ENCODE measurements at regions not wholly inside any gene's neighbourhood (a gene's known extent, or its start where the extent isn't known, plus 50 kb on each side); places are given as distances from the start of the nearest gene placed in this dataset.

DNA sequence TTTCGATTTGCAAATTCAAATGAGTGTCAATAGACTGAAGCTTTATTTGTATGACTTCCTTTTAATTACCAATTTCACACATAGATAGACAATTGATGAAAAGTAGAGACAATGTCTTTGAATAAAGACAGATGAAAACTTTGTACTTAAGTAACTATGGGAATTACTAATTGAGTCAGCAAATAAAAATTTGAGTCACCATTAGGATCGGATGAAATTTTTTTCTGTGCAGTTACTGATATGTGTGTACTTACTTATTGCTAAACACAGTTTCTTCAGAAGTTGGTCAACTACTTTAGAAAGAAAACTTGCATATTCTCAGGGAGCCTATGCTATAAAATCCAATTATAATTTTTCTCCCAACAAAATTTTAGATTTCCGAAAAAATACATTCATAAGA, 224.9 kb upstream of the SLC16A7 start:
- TF ChIP-seq ZBTB26 (CRISPR knock-in tag; IDR thresholded peaks at IDR 0.05; ENCODE audit: borderline replicate concordance) (no peak), POLR2AphosphoS5 (IDR thresholded peaks at IDR 0.05; ENCODE audit: low read depth, low read length) (no peak), ZFP91 (CRISPR knock-in tag; IDR thresholded peaks at IDR 0.05; ENCODE audit: borderline replicate concordance) (no peak)

All from HepG2 (cell line).